CD4-positive, alpha-beta T cell (primary cell): ENCODE measurements at regions not wholly inside any gene's neighbourhood (a gene's known extent, or its start where the extent isn't known, plus 50 kb on each side); places are given as distances from the start of the nearest gene placed in this dataset.
"Not testable (repeated sequence)": the region's sequence is repeated elsewhere in the genome, so short reads cannot be mapped to it uniquely, and the experiment has no call there.

ENCODE experiments used
- ATAC-seq: fragments of 200-7000 bp; cut with Tn5 transposase; one replicate; pipeline ENCODE4 v1.10.0; 2022; ENCODE audit warnings: mild to moderate bottlenecking; ENCODE audit not compliant: poor library complexity
- CTCF ChIA-PET: fragments of 350-600 bp; sonication (Branson Sonifier 250); formaldehyde crosslinking; loops from one replicate; lab custom pipeline; 2021; ENCODE audit warnings: antibody characterized with exemption, inconsistent platforms; lab: Charles Lee
- POLR2A ChIA-PET: fragments of 350-600 bp; sonication (Branson Sonifier 250); formaldehyde crosslinking; loops from one replicate; lab custom pipeline; 2021; ENCODE audit warnings: antibody characterized with exemption, inconsistent platforms; lab: Charles Lee
- DNase-seq, 14 experiments: peaks; one replicate each; pipeline ENCODE4 v3.0.0-alpha.2; 2013 to 2020; ENCODE audit warnings: mixed read lengths in 2 of 14
- H3K27ac ChIP-seq, 2 donors: one replicate each; pipeline versions ENCODE4 v1.5.1 to v1.7.0; 2013; ENCODE audit warnings: low read length in 2 of 2, low read depth in 1 of 2, mild to moderate bottlenecking in 1 of 2
- H3K27me3 ChIP-seq, 2 experiments: 1 replicate in 1 of 2; 2 replicates in 1 of 2; pipeline versions ENCODE4 v1.6.1 to v1.7.0; 2013; ENCODE audit warnings: low read length in 2 of 2, control low read depth in 1 of 2, mild to moderate bottlenecking in 1 of 2, moderate library complexity in 1 of 2; ENCODE audit not compliant: insufficient read depth in 2 of 2, control insufficient read depth in 1 of 2
- H3K36me3 ChIP-seq: one replicate; pipeline ENCODE4 v1.6.1; 2013; ENCODE audit warnings: low read length, control low read depth; ENCODE audit not compliant: insufficient read depth
- H3K4me1 ChIP-seq: one replicate; pipeline ENCODE4 v1.6.1; 2013; ENCODE audit warnings: low read length, control low read depth; ENCODE audit not compliant: insufficient read depth
- H3K4me3 ChIP-seq: one replicate; pipeline ENCODE4 v1.5.1; 2013; ENCODE audit warnings: mild to moderate bottlenecking, low read length, moderate library complexity
- H3K9me3 ChIP-seq, 2 experiments: 1 replicate in 1 of 2; 2 replicates in 1 of 2; pipeline versions ENCODE4 v1.6.1 to v1.7.0; 2013; ENCODE audit warnings: low read length in 2 of 2, mild to moderate bottlenecking in 2 of 2, control low read depth in 1 of 2, moderate library complexity in 1 of 2; ENCODE audit not compliant: control insufficient read depth in 1 of 2, insufficient read depth in 1 of 2
- H3K27ac Mint-ChIP-seq: one replicate; pipeline ENCODE4 v1.8.0; 2020; ENCODE audit warnings: mixed read lengths
- H3K27me3 Mint-ChIP-seq: one replicate; pipeline ENCODE4 v1.8.0; 2021; ENCODE audit warnings: mixed read lengths
- H3K36me3 Mint-ChIP-seq: one replicate; pipeline ENCODE4 v1.8.0; 2021; ENCODE audit warnings: low read depth, mixed read lengths
- H3K4me1 Mint-ChIP-seq: one replicate; pipeline ENCODE4 v1.8.0; 2021; ENCODE audit warnings: low read depth, mixed read lengths
- H3K4me3 Mint-ChIP-seq: one replicate; pipeline ENCODE4 v1.8.0; 2020; ENCODE audit warnings: mild to moderate bottlenecking, mixed read lengths
- H3K9me3 Mint-ChIP-seq: one replicate; pipeline ENCODE4 v1.8.0; 2020; ENCODE audit warnings: mixed read lengths
- intact Hi-C, 2 experiments: fragments of 100-400 bp; cut with DNase I in 1 of 2; cut with micrococcal nuclease in 1 of 2; formaldehyde crosslinking; loops; one replicate each; pipeline versions ENCODE4 v1.15.1 to v1.9.0; 2023 to 2025; cut with DNase I, micrococcal nuclease
- TF ChIP-seq, protein P1 (sequence below): fragments of 200-600 bp; IDR thresholded peaks from one replicate; pipeline ENCODE4 v1.8.0; 2022; ENCODE audit warnings: antibody characterized with exemption, mild to moderate bottlenecking

DNA sequence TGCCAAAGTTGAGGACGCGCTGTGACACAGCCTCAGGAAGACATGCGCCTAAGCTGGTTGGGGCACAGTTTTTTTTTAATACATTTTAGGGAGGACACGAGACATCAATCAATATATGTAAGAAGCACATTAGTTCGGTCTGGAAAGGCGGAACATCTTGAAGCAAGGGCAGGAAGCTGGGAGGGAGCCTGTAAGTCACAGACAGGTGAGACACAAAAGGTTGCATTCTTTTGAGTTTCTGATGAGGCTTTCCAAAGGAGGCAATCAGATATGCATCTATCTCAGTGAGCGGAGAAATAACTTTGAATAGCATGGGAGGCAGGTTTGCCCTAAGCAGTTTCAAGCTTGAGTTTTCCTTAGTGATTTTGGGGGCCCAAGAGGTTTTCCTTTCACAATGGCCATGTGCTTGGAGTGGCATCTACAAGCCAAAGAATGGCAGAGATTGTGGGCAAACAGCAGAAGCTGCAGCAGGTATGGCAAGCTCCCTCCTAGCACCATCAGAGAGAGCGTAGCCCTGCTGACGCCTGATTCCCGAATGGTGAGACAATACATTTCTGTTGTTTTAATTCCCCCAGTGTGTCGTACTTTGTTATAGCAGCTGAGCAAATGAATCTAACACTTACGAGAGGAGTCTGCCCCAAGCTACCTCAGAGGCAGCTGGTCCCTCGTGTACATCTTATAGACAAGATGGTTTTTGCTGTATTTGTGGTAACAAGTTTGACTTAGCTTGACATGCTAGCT, 99.5 kb upstream of the TMTC4 start:
- H3K27ac Mint-ChIP-seq = no peak overlapping the region
- Histone ChIP-seq H3K4me1 (no peaks in the 10 kb centered on the region), H3K27ac (no peak overlapping the region), H3K4me3 (no peak overlapping the region), H3K36me3 (no peaks in the 10 kb centered on the region), H3K27me3 (no peaks in the 10 kb centered on the region), H3K9me3 (no peaks in the 10 kb centered on the region)
- H3K4me3 Mint-ChIP-seq = no peak overlapping the region
- no peaks in the 10 kb centered on the region for H3K36me3 Mint-ChIP-seq
- no peaks in the 10 kb centered on the region for H3K27me3 Mint-ChIP-seq
- POLR2A ChIA-PET = no interaction called here
- no peaks in the 10 kb centered on the region for H3K4me1 Mint-ChIP-seq
- ATAC-seq (no peak), DNase-seq (no peak)
- intact Hi-C loops = no loop called here
- CTCF ChIA-PET = no interaction called here
- TF ChIP-seq, protein P1, sequence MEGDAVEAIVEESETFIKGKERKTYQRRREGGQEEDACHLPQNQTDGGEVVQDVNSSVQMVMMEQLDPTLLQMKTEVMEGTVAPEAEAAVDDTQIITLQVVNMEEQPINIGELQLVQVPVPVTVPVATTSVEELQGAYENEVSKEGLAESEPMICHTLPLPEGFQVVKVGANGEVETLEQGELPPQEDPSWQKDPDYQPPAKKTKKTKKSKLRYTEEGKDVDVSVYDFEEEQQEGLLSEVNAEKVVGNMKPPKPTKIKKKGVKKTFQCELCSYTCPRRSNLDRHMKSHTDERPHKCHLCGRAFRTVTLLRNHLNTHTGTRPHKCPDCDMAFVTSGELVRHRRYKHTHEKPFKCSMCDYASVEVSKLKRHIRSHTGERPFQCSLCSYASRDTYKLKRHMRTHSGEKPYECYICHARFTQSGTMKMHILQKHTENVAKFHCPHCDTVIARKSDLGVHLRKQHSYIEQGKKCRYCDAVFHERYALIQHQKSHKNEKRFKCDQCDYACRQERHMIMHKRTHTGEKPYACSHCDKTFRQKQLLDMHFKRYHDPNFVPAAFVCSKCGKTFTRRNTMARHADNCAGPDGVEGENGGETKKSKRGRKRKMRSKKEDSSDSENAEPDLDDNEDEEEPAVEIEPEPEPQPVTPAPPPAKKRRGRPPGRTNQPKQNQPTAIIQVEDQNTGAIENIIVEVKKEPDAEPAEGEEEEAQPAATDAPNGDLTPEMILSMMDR = no peak
- no peaks in the 10 kb centered on the region for H3K9me3 Mint-ChIP-seq

DNA sequence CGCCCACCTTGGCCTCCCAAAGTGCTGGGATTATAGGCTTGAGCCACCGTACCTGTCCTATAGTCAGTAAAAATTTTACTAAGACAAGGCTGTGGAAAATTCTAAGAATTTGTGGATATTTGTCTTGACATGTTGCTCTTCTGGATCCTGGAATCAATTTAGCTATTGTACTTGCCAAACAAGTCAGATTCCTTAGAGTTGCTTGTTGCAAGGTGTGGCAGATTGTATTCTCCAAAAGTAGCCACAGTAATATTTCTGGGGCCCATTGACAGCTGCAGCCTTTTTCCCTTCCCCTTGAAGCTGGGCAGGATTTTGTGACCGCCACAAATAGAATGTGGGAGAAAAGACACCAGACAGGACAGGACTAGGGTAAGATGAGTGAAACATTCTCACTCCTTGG, 98.8 kb upstream of the TMTC4 start:
- H3K4me3 Mint-ChIP-seq = no peak overlapping the region
- H3K4me1 ChIP-seq = no peaks in the 10 kb centered on the region
- DNase-seq = no peak

DNA sequence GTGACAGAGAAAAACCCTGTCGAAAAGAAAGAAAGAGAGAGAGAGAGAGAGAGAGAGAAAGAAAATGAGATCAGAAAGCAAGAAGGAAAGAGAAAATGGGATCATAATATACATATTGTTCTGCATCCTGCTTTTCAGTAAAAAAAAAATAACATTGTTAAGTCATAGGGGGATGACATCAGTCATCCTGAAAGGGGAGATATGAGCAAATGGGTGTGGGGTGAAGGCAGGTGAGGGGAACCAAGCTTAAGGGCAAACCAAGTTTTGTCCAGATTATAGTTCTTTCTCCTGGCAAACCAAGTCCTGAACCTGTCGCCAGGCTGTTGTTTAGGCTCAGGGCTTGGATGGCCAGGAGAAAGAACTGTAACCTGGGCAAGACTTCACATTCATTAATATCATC, 92.6 kb upstream of the TMTC4 start:
- ATAC-seq (no peak), DNase-seq (no peak)
- Mint-ChIP-seq H3K27ac (no peak overlapping the region), H3K9me3 (no peaks in the 10 kb centered on the region), H3K4me1 (no peaks in the 10 kb centered on the region), H3K4me3 (no peak overlapping the region), H3K36me3 (no peaks in the 10 kb centered on the region), H3K27me3 (no peaks in the 10 kb centered on the region)
- ChIA-PET POLR2A (no interaction called here), CTCF (no interaction called here)
- TF ChIP-seq, protein P1 = no peak
- no peak overlapping the region for H3K27ac ChIP-seq
- H3K9me3 ChIP-seq = no peaks in the 10 kb centered on the region
- H3K36me3 ChIP-seq = no peaks in the 10 kb centered on the region
- peaks cover 0 to 3% of the 10 kb centered on the region in 2 experiments for H3K27me3 ChIP-seq
- no peak overlapping the region for H3K4me3 ChIP-seq
- H3K4me1 ChIP-seq = no peaks in the 10 kb centered on the region
- intact Hi-C loops = no loop called here

More for the DNA sequence above, 98.8 kb upstream of the TMTC4 start:
- H3K9me3 Mint-ChIP-seq = no peaks in the 10 kb centered on the region
- H3K4me3 ChIP-seq = no peak overlapping the region
- no peaks in the 10 kb centered on the region for H3K27me3 Mint-ChIP-seq
- no peaks in the 10 kb centered on the region for H3K9me3 ChIP-seq
- H3K36me3 ChIP-seq = no peaks in the 10 kb centered on the region
- no peak for ATAC-seq
- H3K27ac Mint-ChIP-seq = no peak overlapping the region
- H3K4me1 Mint-ChIP-seq = no peaks in the 10 kb centered on the region
- ChIA-PET CTCF (no interaction called here), POLR2A (no interaction called here)
- TF ChIP-seq, protein P1 = no peak
- no peak overlapping the region for H3K27ac ChIP-seq
- H3K27me3 ChIP-seq = no peaks in the 10 kb centered on the region
- intact Hi-C loops = no loop called here
- H3K36me3 Mint-ChIP-seq = no peaks in the 10 kb centered on the region

DNA sequence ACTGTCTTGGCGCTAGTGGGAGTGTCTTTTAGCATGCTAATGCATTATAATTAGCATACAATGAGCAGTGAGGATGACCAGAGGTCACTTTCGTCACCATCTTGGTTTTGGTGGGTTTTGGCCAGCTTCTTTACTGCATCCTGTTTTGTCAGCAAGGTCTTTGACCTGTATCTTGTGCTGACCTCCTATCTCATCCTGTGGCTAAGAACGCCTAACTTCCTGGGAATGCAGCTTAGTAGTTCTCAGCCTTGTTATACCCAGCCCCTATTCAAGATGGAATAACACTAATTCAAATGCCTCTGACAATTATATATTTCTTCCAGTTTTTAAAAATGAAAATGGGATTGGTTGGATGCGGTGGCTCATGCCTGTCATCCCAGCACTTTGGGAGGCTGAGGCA, 92.0 kb upstream of the TMTC4 start:
- POLR2A ChIA-PET, H3K27ac ChIP-seq, H3K9me3 ChIP-seq, H3K4me3 Mint-ChIP-seq, H3K27ac Mint-ChIP-seq, CTCF ChIA-PET, H3K4me1 Mint-ChIP-seq, H3K27me3 ChIP-seq, H3K4me1 ChIP-seq, ATAC-seq, DNase-seq, H3K9me3 Mint-ChIP-seq, H3K4me3 ChIP-seq, H3K36me3 Mint-ChIP-seq, intact Hi-C loops, H3K27me3 Mint-ChIP-seq, H3K36me3 ChIP-seq: not testable (repeated sequence)
